ENCODE measurements at regions not wholly inside any gene's neighbourhood (a gene's known extent, or its start where the extent isn't known, plus 50 kb on each side); places are given as distances from the start of the nearest gene placed in this dataset.

GRCh38 chr1:147486876-147487656 lies 54.2 kb upstream of the BCL9 start:
- Histone ChIP-seq H3K36me3 (ENCODE audit: control insufficient read depth, insufficient read depth, low read length) (no peaks in the 10 kb centered on the region), H3K4me3 (ENCODE audit: insufficient read depth, low read depth, low read length) (no peak overlapping the region), H3K4ac (ENCODE audit: low read depth, low read length) (no peak overlapping the region), H4K91ac (ENCODE audit: insufficient read depth, low read depth, low read length) (no peak overlapping the region), H3K56ac (ENCODE audit: extremely low read depth, insufficient read depth, low read length) (no peak overlapping the region), H2AFZ (replicated peaks; ENCODE audit: low read length, poor library complexity) (no peak overlapping the region), H3K9me3 (ENCODE audit: control insufficient read depth, insufficient read depth, low read length) (no peaks in the 10 kb centered on the region), H2AK9ac (replicated peaks; ENCODE audit: low read depth, low read length, poor library complexity) (no peak overlapping the region), H3K4me2 (ENCODE audit: low read depth, low read length) (no peak overlapping the region), H3K79me1 (ENCODE audit: low read depth in 1 of 2, low read length in 2 of 2) (no peaks in the 10 kb centered on the region), H2BK15ac (ENCODE audit: low read depth, low read length) (no peak overlapping the region), H4K20me1 (ENCODE audit: insufficient read depth, low read length) (no peaks in the 10 kb centered on the region), H3K27me3 (ENCODE audit: control insufficient read depth, insufficient read depth, low read length) (no peaks in the 10 kb centered on the region; the same call in 1 of the 2 replicates), H2AK5ac (ENCODE audit: low read depth, low read length) (no peak overlapping the region), H3K4me1 (ENCODE audit: control insufficient read depth, insufficient read depth, low read length) (no peaks in the 10 kb centered on the region), H3K9ac (ENCODE audit: low read depth, low read length) (no peak overlapping the region), H2BK20ac (ENCODE audit: low read depth, low read length) (no peak overlapping the region), H2BK5ac (ENCODE audit: low read depth, low read length, poor library complexity, severe bottlenecking) (no peak overlapping the region), H3K9me1 (ENCODE audit: insufficient read depth, low read length) (no peaks in the 10 kb centered on the region), H4K5ac (ENCODE audit: low read depth, low read length) (no peak overlapping the region), H3K18ac (ENCODE audit: low read depth, low read length) (no peak overlapping the region), H4K8ac (ENCODE audit: low read depth in 2 of 2, low read length in 2 of 2) (no peak overlapping the region), H3K14ac (replicated peaks; ENCODE audit: low read depth, low read length) (no peak overlapping the region), H2BK120ac (ENCODE audit: low read depth, low read length) (no peak overlapping the region), H3K27ac (ENCODE audit: insufficient read depth, low read length) (no peak overlapping the region), H3K23ac (ENCODE audit: low read depth, low read length) (no peak overlapping the region)
- in situ Hi-C loops (cut with MboI; ENCODE audit: low sequenced_read_pairs), result loop anchor here (25.0 kb wide), 1 partner anchor 400 kb away; no protein-coding TSS in a partner anchor
- intact Hi-C loops (cut with micrococcal nuclease), result no loop called here
- BruUV-seq (replicated peaks), result no TSS peak
- DNase-seq, result no peak
- ChIA-PET CTCF (interaction anchor here (1.3 kb wide), 1 partner anchor 25 kb away, joined by 3 read pairs; no protein-coding TSS in a partner anchor), POLR2A (ENCODE audit: unreplicated experiment) (no interaction called here)
- 65% methylated on average over 5 of the region's 9 CpGs; no CpG with 5 or more reads in 1 of the 2 experiments for WGBS, 2 experiments (ENCODE audit: extremely low coverage in 2 of 2, insufficient read length in 1 of 2)
- no peak for ATAC-seq (ENCODE audit: low read depth)
- dilution Hi-C loops (cut with HindIII; ENCODE audit: low sequenced_read_pairs, unreplicated experiment), result no loop called here
- TF ChIP-seq RFX5 (IDR thresholded peaks at IDR 0.05; ENCODE audit: low read depth, low read length), result no peak
- TF ChIP-seq MAFK (IDR thresholded peaks at IDR 0.05; ENCODE audit: low read depth, low read length), result no peak
- TF ChIP-seq RAD21 (IDR thresholded peaks at IDR 0.05; ENCODE audit: low read length), result no peak
- TF ChIP-seq USF2 (IDR thresholded peaks at IDR 0.05; ENCODE audit: low read depth, low read length), result no peak
- no peak for TF ChIP-seq CTCF (conservative IDR thresholded peaks at IDR 0.05; ENCODE audit: low read depth, low read length)
- no peak for TF ChIP-seq CHD1 (IDR thresholded peaks at IDR 0.05; ENCODE audit: low read depth, low read length)
- no peak for TF ChIP-seq NFE2L2 (IDR thresholded peaks at IDR 0.05; ENCODE audit: low read depth, low read length)
- TF ChIP-seq FOS (IDR thresholded peaks at IDR 0.05; ENCODE audit: low read depth, low read length), result no peak
- TF ChIP-seq CEBPB (IDR thresholded peaks at IDR 0.05; ENCODE audit: low read depth, low read length), result no peak
- TF ChIP-seq RCOR1 (IDR thresholded peaks at IDR 0.05; ENCODE audit: insufficient replicate concordance, low read length), result no peak
- TF ChIP-seq ELK1 (IDR thresholded peaks at IDR 0.05; ENCODE audit: borderline replicate concordance, low read depth, low read length), result no peak
- TF ChIP-seq SMC3 (IDR thresholded peaks at IDR 0.05; ENCODE audit: low read depth, low read length), result no peak
- TF ChIP-seq MAZ (IDR thresholded peaks at IDR 0.05; ENCODE audit: borderline replicate concordance, low read depth, low read length), result no peak
- no peak for TF ChIP-seq BHLHE40 (IDR thresholded peaks at IDR 0.05; ENCODE audit: low read depth, low read length)
- no peak for TF ChIP-seq POLR2A (IDR thresholded peaks at IDR 0.05; ENCODE audit: low read depth, low read length)
- TF ChIP-seq MXI1 (IDR thresholded peaks at IDR 0.05; ENCODE audit: borderline replicate concordance, low read depth, low read length), result no peak
